ENCODE measurements at regions not wholly inside any gene's neighbourhood (a gene's known extent, or its start where the extent isn't known, plus 50 kb on each side); places are given as distances from the start of the nearest gene placed in this dataset.

- no peaks in the 10 kb centered on the region for H3K9me3 ChIP-seq
- no peak overlapping the region for H3K4me3 ChIP-seq
- no peak for TF ChIP-seq CTCF (IDR thresholded peaks at IDR 0.05)
- no peak for TF ChIP-seq POLR2A (IDR thresholded peaks at IDR 0.05)
- peaks cover 0 to 24% of the 10 kb centered on the region in 2 donors for H3K27me3 ChIP-seq
- peaks cover 0 to 16% (median 0%) of the 10 kb centered on the region in 4 donors for H3K4me1 ChIP-seq
- peak in 2 of 3 donors; percentile 7 to 26 for DNase-seq
- no peaks in the 10 kb centered on the region for H3K36me3 ChIP-seq
- no peak overlapping the region for H3K27ac ChIP-seq
Measured at GRCh38 chr14:101457301-101457935, 103.9 kb upstream of the DIO3 start.

DNA sequence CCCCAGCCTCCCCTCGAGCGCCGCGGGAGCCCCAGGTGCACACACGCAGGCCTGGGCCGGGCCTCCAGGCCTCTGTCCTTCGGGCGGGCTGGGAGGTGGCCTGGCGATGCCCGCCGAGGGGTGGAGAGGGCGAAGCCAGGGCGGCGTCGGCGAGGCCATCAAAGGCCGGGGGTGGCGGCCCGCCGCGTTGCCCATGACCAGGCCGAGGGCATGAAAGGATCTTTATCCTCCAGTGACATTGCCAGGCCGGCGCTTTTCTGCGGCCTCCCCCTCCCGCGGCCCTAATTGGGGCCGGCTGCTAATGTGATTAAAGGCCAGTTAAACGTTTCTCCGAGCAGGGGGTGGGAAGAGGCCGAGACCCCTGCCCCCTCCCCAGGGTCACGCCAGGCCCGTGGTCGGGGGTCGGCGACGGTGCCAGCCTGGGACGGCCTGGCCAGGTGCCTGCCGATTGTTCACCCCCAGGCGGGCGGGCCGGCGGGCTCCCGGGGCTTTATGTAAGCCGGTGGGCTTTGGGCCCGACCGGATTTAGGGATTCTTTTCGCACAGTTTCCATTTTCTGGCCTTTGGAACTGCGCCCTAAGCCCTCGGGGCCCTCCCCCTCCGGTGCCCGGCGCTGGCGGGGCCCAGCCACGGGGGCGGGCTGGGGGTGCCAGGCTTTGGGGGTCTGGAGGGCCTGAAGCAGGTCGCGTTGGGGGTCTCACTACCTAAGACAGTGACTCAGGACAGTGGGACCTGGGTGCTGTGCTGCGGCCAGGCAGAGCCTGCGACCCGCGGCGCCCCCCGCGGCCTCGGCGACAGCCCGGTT is 103.2 kb upstream of the DIO3 start:
- Histone ChIP-seq H3K9me3 (no peaks in the 10 kb centered on the region), H3K4me1 (peaks cover 0 to 16% (median 0%) of the 10 kb centered on the region in 4 donors), H3K4me3 (peak overlapping the region in 1 of 4 donors; percentile 19), H3K27ac (no peak overlapping the region), H3K27me3 (peaks cover 0 to 24% of the 10 kb centered on the region in 2 donors), H3K36me3 (no peaks in the 10 kb centered on the region)
- no peak for TF ChIP-seq POLR2A (IDR thresholded peaks at IDR 0.05)
- TF ChIP-seq CTCF (IDR thresholded peaks at IDR 0.05) = no peak
- peak in 2 of 3 donors; percentile 33 to 37 for DNase-seq

GRCh38 chr14:101458741-101459550 is 102.3 kb upstream of the DIO3 start:
- H3K4me3 ChIP-seq = peak overlapping the region in 3 of 4 donors; percentile 19 to 27 (median 21)
- no peak overlapping the region for H3K27ac ChIP-seq
- H3K4me1 ChIP-seq = peaks cover 0 to 16% (median 0%) of the 10 kb centered on the region in 4 donors
- DNase-seq = peak in 2 of 3 donors; percentile 31 to 38
- H3K9me3 ChIP-seq = no peaks in the 10 kb centered on the region
- H3K27me3 ChIP-seq = peaks cover 0 to 24% of the 10 kb centered on the region in 2 donors
- H3K36me3 ChIP-seq = no peaks in the 10 kb centered on the region
- no peak for TF ChIP-seq POLR2A (IDR thresholded peaks at IDR 0.05)
- TF ChIP-seq CTCF (IDR thresholded peaks at IDR 0.05) = no peak

GRCh38 chr14:101459551-101459900 is 101.8 kb upstream of the DIO3 start:
- no peak overlapping the region for H3K27ac ChIP-seq
- TF ChIP-seq CTCF (IDR thresholded peaks at IDR 0.05) = no peak
- TF ChIP-seq POLR2A (IDR thresholded peaks at IDR 0.05) = no peak
- no peak for DNase-seq
- no peaks in the 10 kb centered on the region for H3K9me3 ChIP-seq
- H3K4me3 ChIP-seq = peak overlapping the region in 1 of 4 donors; percentile 21
- H3K36me3 ChIP-seq = no peaks in the 10 kb centered on the region
- H3K4me1 ChIP-seq = peaks cover 0 to 16% (median 0%) of the 10 kb centered on the region in 4 donors
- peaks cover 0 to 24% of the 10 kb centered on the region in 2 donors for H3K27me3 ChIP-seq

DNA sequence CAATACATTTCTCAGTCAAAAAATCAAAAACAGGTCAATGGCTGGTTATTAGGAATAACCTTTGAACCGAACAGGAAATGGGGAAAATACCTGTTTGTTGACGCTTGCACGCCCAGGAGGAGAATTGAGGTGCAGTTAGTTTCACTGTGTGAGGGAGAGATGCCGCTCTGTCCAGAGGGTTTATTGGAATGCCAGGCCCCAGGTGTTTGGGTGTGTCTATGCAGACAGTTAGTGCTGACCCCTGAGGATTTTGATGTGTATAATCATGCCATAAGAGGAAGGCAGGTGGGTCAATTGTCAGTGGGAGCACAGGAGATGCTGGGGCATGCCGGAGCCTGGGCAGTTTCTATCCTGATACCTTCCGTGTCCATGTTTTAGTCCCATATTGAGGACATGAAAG is 100.8 kb upstream of the DIO3 start:
- H3K27me3 ChIP-seq = peaks cover 0 to 24% of the 10 kb centered on the region in 2 donors
- H3K27ac ChIP-seq = no peak overlapping the region
- TF ChIP-seq CTCF (IDR thresholded peaks at IDR 0.05) = no peak
- no peak for TF ChIP-seq POLR2A (IDR thresholded peaks at IDR 0.05)
- peak in 1 of 3 donors; percentile 7 for DNase-seq
- no peaks in the 10 kb centered on the region for H3K36me3 ChIP-seq
- H3K9me3 ChIP-seq = no peaks in the 10 kb centered on the region
- H3K4me1 ChIP-seq = peaks cover 0 to 16% (median 0%) of the 10 kb centered on the region in 4 donors
- H3K4me3 ChIP-seq = no peak overlapping the region
